ENCODE measurements at regions not wholly inside any gene's neighbourhood (a gene's known extent, or its start where the extent isn't known, plus 50 kb on each side); places are given as distances from the start of the nearest gene placed in this dataset.

GRCh38 chr2:137826373-137827372, 137.6 kb upstream of the HNMT start:
- H3K4me3 ChIP-seq (ENCODE audit: control insufficient read depth, low read depth, low read length) = no peak overlapping the region
- TF ChIP-seq CTCF (IDR thresholded peaks at IDR 0.05; ENCODE audit: control insufficient read depth, insufficient read depth, low read depth, low read length, missing control alignments) = no peak
- no peak for DNase-seq (ENCODE audit: low read depth)

- DNase-seq (ENCODE audit: low read depth) = no peak
- H3K4me3 ChIP-seq (ENCODE audit: control insufficient read depth, low read depth, low read length) = no peak overlapping the region
- no peak for TF ChIP-seq CTCF (IDR thresholded peaks at IDR 0.05; ENCODE audit: control insufficient read depth, insufficient read depth, low read depth, low read length, missing control alignments)
Measured at GRCh38 chr2:137828624-137829023, 135.6 kb upstream of the HNMT start.

- no peak for DNase-seq (ENCODE audit: low read depth)
- H3K4me3 ChIP-seq (ENCODE audit: control insufficient read depth, low read depth, low read length) = no peak overlapping the region
- no peak for TF ChIP-seq CTCF (IDR thresholded peaks at IDR 0.05; ENCODE audit: control insufficient read depth, insufficient read depth, low read depth, low read length, missing control alignments)
Measured at GRCh38 chr2:137829251-137829650, 135.0 kb upstream of the HNMT start.

GRCh38 chr2:137834760-137835379, 129.4 kb upstream of the HNMT start:
- no peak overlapping the region for H3K4me3 ChIP-seq (ENCODE audit: control insufficient read depth, low read depth, low read length)
- no peak for DNase-seq (ENCODE audit: low read depth)
- TF ChIP-seq CTCF (IDR thresholded peaks at IDR 0.05; ENCODE audit: control insufficient read depth, insufficient read depth, low read depth, low read length, missing control alignments) = no peak

GRCh38 chr2:137836671-137837070, 127.6 kb upstream of the HNMT start:
- TF ChIP-seq CTCF (IDR thresholded peaks at IDR 0.05; ENCODE audit: control insufficient read depth, insufficient read depth, low read depth, low read length, missing control alignments) = no peak
- no peak for DNase-seq (ENCODE audit: low read depth)
- no peak overlapping the region for H3K4me3 ChIP-seq (ENCODE audit: control insufficient read depth, low read depth, low read length)

GRCh38 chr2:137837830-137838229, 126.4 kb upstream of the HNMT start:
- DNase-seq (ENCODE audit: low read depth) = no peak
- H3K4me3 ChIP-seq (ENCODE audit: control insufficient read depth, low read depth, low read length) = no peak overlapping the region

More at GRCh38 chr2:137837830-137838229, 126.4 kb upstream of the HNMT start:
- no peak for TF ChIP-seq CTCF (IDR thresholded peaks at IDR 0.05; ENCODE audit: control insufficient read depth, insufficient read depth, low read depth, low read length, missing control alignments)

Data from AG09309 (cell line).